Activated CD8-positive, alpha-beta memory T cell treated with anti-CD3 and anti-CD28 coated beads for 36 hours (primary cell): ENCODE measurements at regions not wholly inside any gene's neighbourhood (a gene's known extent, or its start where the extent isn't known, plus 50 kb on each side); places are given as distances from the start of the nearest gene placed in this dataset.
"Not testable (repeated sequence)": the region's sequence is repeated elsewhere in the genome, so short reads cannot be mapped to it uniquely, and the experiment has no call there.

ENCODE experiments used
- CTCF ChIA-PET: fragments of 350-600 bp; sonication (Branson Sonifier 250); formaldehyde crosslinking; loops from one replicate; lab custom pipeline; 2021; ENCODE audit warnings: antibody characterized with exemption; lab: Charles Lee
- POLR2A ChIA-PET: fragments of 350-600 bp; sonication (Branson Sonifier 250); formaldehyde crosslinking; loops from one replicate; lab custom pipeline; 2021; ENCODE audit warnings: antibody characterized with exemption; lab: Charles Lee

DNA sequence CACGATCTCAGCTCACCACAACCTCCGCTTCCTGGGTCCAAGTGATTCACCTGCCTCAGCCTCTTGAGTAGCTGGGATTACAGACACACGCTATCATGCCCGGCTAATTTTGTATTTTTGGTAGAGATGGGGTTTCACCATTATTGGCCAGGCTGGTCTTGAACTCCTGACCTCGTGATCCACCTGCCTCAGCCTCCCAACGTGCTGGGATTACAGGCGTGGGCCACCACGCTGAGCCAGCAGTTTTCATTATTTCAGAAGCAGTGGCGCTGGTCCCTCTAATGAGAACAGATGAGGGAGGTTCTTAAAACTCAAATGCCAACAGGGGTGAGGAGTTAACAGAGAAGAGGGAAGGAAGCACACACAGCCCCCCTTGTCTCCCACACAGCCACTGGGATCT is 98.7 kb downstream of the PTPRS start:
- CTCF ChIA-PET, POLR2A ChIA-PET: not testable (repeated sequence)

DNA sequence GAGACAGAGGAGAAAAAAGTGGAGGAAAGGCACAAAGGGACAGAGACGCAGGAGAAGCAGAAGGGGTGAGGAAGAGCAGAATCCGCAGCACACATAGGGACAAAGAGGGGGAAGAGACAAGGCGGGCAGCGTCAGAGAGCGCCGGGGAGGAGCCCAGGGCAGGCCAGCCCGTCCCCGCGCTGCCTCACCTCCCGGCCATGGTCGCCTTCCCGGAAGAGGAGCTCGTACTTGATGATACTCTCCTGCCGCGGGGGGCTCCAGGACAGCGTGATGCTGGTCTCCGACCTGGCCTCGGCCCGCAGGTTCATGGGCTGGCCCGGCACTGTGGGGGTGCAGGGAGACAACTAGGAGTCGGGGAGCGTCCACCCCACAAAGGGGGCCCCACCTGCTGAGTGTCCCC is 100.6 kb downstream of the PTPRS start:
- ChIA-PET POLR2A (no interaction called here), CTCF (no interaction called here)

DNA sequence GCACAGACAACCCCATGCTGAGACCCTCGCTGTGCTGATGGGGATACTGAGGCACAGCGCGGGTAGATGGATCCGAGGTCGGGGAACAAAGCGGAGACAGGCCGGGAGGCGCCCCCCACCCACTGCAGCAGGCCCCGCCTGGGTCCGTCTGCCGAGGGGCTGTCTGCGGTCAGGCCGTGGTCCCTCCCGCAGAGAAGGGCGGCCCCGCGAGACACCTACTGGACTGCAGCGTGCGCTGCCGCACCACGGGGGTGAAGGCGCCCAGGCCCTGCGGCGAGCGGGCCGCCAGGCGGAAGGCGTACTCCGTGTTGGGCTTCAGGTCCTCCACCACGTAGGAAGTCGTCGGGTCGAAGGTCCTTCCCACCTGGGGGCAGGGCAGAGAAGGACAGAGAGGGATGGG is 101.9 kb downstream of the PTPRS start:
- ChIA-PET CTCF (no interaction called here), POLR2A (no interaction called here)

DNA sequence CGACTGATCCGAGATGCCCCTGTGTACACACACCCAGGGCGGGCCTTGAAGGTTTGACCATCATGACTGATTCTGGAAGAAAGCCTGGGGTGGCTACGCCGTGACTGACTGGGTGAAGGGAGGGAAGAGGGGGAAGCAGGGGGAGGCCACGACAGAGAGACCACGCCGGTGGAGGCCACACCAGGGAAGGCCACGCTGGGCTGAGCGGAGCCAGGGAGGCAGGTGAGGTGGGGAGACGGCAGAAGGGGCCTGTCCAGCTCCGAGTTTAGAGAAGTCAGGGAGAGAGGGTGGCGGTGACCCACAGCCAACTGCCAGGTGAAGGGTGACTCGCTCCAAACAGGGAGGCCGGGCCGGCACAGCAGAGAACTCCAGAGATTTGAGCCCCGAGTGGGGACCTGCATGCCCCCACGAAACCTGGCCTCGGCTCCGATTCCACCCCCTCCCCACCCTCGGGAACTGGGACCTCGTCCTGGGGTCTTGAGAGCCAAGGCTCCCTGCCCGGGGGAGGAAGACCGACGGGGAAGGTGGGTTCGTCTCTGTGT is 102.6 kb downstream of the PTPRS start:
- ChIA-PET CTCF (no interaction called here), POLR2A (no interaction called here)

DNA sequence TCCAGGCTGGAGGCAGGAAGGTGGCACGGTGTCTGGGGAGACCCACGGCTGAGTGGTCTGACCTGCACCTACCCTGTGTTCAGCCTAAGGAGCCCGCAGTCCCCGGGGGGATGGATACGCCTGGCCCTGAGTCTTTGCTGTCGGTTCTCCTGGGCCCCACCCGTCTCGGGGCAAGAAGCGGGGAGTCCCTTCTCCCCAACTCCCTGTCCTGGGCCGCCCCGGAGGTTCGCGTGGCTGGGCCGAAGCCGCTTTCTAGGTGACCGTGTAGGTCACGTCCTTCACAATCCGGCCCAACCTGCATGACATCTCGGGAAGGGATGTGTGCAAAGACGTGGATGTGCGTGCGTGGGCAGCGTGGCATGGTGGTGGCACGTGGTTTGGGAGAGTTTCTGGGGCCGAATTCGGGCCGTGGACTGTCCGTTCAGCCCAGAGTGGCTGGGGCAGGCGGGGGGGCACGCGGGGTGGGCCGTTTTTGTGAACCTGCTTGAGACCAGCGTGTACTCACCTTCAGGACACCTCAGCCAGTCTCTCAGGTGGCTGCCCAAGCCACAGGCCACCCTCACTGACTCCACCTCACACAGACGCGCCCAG is 103.3 kb downstream of the PTPRS start:
- POLR2A ChIA-PET, result no interaction called here
- CTCF ChIA-PET, result interaction anchor here (0.6 kb wide), 1 partner anchor 705 kb away, joined by 3 read pairs; no protein-coding TSS in a partner anchor

DNA sequence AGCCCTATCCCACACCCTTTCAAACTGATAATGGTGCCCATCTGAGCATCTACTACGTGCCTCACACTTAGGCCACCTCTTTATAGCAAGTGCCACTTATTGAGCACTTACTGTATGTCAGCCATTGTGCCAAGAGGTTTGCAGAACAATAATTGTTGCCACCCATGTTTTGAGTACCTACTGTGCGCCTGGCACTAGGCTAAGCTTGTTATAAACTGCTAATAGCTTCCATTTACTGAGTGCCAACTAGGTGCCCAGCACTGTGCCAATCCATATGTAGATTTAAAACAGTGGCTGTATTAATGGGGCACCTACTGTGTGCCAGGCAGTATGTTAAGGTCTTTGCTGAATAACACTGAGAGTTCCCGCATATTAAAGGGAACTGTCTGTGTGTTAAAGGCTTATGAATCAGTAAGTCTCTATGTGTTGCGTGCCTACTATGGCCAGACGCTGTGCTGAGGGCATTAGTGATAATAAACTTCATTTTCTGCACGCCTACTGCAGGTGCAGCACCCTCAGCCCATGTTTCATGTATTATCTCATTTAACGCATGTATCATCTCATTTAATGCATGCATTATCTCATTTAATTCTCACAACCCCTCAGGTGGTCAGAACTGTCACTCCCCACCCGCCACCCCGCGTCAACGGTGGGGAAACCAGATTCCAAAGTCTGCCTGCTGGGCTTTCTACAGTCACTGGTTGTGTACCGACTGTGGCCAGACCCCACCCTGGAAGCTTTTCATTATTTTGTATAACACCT is 105.0 kb downstream of the PTPRS start:
- CTCF ChIA-PET, result no interaction called here
- POLR2A ChIA-PET, result no interaction called here

DNA sequence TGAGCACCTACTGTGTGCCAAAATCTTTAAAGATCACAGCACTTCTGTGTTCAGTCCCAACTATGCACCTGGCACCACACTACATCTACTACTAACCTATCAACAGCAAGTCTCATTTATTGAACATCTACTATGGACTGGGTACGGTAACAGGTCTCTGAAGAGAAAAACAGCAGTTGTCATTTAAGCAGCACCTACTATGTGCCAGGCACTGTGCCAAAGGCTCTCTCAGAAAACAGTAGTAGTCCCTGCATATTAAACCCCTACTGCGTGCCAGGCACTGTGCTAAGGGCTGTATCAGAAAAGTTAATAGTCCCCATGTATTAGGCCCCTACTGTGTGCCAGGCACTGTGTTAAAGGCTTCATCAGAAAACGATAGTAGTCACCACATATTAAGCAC is 106.2 kb downstream of the PTPRS start:
- ChIA-PET CTCF (no interaction called here), POLR2A (no interaction called here)

DNA sequence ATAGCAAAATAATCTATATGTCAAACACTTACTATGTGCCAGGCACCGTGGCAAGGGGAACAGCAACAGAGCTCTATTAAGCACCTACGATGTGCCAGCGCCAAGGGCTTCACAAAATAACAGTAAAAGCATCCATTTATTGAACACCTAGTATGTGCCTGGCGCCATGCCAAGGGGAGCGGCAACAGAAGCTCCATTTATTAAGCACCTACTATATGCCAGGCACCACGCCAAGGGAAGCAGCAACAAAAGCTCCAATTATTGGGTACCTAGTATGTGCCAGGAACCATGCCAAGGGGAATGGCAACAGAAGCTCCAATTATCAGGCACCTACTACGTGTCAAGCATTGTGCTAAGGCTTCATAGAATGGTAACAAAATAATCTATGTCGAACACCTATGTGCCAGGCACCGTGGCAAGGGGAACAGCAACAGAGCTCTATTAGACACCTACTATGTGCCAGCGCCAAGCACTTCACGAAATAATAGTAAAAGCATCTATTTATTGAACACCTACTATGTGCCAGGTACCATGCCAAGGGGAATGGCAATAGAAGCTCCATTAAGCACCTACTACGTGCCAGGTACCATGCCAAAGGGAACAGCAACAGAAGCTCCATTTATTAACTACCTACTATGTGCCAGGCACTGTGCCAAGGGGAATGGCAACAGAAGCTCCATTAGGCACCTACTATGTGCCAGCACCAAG is 107.7 kb downstream of the PTPRS start:
- ChIA-PET POLR2A (interaction anchor here (0.5 kb wide), 1 partner anchor 433 kb away, joined by 9 read pairs; no protein-coding TSS in a partner anchor), CTCF (interaction anchor here (1.5 kb wide), 1 partner anchor 35 kb away, joined by 3 read pairs; no protein-coding TSS in a partner anchor)

DNA sequence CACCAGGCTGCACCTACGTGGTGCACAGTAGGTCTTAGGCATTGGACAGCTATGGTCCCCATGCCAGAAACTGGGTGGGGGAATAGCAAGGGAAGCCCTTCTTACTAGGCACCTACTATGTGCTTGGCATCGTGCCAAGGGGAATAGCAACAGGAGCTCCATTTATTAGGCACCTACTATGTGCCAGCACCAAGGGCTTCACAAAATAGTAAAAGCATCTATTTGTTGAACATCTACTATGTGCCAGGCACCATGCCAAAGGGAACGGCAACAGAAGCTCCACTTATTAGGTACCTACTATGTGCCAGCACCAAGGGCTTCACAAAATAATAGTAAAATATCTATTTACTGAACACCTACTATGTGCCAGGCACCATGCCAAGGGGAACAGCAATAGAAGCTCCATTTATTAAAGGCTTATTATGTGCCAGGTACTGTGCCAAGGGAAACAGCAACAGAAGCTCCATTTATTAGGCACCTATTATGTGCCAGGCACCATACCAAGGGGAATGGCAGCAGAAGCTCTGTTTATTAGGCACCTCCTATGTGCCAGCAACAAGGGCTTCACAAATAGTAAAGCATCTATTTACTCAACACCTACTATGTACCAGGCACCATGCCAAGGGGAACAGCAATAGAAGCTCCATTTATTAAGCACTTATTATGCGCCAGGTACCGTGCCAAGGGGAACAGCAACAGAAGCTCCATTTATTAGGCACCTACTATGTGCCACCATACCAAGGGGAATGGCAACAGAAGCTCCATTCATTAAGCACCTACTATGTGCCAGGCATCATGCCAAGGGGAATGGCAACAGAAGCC is 108.5 kb downstream of the PTPRS start:
- CTCF ChIA-PET, result interaction anchor here (0.8 to 1.5 kb wide), 2 partner anchors 34 to 63 kb away, joined by 3 read pairs; no protein-coding TSS in a partner anchor

DNA sequence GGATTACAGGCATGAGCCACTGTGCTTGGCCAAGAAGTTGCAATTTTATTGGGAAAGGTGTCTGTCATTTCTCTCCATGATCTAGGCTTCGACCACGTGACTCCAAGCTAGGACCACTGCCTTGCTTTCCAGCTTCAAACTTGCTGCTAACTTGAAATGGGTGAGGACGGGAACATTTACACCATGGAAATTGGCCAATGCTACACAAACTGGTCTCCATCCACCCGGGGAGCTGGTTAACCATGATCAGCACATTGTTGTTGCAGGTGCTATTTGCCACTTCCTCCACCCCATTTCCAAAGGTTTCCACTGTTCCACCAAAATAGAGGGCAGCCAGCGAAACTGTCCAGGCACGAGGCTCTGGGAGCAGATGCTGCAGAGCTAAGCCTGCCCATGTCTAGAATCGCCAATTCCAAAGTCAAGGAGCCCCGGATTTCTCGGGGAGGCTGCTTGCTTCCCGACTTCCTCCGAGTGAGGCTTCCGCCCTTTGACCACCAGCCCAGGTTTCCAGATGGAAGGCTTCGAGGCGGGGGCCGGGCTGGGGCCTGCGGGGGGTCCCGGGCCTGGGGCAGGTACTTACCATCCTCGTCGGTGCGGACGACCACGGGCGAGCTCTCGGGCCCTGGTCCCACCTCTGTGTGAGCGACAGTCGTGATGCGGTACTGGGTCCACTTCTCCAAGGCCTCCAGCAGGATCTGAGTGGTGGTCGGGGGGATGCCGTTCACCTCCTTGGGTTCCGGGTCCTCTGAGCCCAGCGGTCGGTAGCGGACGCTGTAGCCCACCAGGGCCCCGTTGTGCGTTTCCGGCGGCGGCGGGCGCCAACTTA is 109.7 kb downstream of the PTPRS start:
- ChIA-PET POLR2A (no interaction called here), CTCF (interaction anchor here (0.8 kb wide), 1 partner anchor 62 kb away, joined by 3 read pairs; no protein-coding TSS in a partner anchor)

More for the DNA sequence above, 108.5 kb downstream of the PTPRS start:
- POLR2A ChIA-PET, result no interaction called here

DNA sequence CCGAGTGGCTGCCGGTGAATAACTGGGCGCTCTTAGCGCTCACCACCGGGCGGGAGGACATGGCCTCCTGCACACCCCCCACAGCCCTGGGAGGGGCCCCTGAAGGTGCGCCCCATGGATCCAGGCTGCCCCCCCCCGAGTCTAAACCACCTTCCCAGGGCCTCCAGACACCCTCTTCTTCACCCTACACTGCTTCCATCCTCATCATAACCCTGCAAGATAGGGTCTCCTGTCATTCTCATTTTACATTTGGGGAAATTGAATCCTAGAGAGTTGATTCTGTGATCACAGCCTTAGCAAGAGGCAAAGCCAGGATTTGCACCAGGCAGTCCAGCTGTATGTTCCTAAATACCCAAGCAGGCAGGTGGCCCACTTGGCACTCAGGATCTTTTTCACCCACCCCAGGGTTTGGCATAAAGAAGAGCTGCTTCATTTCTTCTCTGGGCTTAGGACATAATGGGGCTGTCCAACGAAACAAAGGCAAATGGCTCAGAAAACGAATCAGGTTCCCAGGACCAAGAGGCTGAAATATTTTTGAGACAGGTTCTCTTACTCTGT is 110.8 kb downstream of the PTPRS start:
- CTCF ChIA-PET, result no interaction called here
- POLR2A ChIA-PET, result no interaction called here

DNA sequence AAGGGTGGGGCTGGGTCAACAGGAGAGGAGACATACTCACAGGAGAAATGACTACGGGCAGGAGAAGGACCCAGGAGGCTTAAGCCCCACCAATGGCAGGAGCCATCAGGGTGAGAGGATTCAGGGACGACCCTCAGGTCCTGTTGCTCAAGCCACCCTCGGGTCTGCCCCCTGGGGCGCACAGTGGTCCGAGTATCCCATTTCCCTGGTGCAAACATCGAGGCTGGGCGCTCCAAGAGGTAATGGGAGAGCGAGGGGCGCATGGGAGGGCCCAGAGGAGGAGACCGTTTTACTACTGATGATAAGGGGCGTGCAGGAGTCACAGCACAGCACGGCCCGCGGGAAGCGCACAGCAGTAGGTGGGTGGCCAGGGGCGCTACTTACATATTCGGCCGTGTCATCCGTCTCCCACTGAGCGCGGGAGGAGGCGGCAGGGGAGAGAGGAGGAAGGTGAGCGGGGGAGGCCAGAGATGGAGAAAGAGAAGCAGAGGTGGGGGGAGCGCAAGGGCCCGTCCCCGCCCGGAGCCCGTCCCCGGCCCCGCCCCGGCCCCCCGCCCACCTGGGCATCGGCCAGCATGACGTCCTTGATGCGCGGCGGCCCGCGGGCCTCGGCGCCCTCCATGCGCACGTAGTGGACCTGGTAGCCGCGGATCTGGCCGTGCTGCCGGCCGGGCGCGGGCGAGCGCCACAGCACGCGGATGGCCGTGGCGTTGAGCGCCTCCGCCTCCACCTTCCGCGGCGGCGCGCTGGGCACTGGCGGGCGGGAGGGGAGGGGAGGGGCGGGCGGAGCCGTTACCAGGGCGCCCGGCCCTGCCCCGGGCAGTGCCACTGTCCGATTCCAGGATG is 111.5 kb downstream of the PTPRS start:
- CTCF ChIA-PET, result no interaction called here
- POLR2A ChIA-PET, result no interaction called here

DNA sequence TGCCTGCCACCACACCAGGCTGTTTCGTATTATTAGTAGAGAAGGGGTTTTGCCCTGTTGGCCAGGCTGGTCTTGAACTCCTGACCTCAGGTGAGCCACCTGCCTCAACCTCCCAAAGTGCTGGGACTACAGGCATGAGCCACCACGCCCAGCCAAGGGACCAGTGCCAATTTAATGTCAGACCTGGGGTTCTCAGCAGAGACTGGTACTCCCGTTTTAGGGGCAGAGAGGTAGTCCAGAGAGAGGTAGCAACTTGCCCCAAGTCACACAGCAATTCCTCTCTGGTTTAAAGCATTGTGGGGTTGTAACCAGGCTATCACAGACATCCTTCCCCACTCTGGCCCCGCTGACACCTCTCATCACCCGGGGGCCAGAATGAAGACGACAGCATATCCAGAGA is 112.1 kb downstream of the PTPRS start:
- CTCF ChIA-PET, result no interaction called here
- POLR2A ChIA-PET, result no interaction called here

DNA sequence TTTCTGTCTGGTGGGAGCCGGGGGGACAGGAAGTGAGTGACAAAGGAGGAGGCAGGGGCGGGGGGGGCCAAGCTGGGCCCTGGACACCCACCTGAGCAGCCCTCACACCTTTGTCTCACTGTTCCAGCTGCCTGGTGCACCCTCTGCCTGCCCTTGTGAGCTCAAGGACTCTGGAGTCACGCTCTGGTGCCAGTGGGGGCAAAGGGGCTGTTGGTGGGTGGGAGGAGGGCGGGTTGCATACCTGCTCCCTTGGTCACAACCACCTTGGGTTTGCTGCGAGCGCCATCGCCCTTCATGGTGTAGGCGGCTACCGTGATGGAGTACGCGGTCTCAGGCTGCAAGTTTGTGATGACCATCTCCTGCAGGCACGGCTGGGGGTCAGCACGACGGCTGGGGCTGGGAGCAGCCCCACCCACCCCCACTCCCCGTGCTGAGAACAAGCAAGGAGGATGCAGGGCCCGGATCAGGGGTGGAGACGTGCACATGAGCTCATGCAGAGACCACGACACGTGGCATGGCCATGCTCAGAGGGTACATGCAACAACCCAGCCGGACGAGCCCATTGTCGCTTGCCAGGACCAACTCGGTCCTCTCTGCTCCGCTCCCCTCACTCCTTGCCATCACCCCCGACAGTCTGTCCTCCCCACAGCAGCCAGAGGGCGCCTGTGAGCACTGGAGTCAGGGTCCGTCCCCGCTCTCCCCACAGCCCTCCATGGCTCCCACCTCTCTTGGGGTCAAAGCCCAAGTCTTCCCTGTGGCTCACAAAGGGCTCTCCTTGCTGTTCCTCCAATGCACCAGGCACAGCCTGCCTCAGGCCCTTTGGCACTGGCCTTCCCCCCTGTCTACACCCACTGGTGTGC is 114.9 kb downstream of the PTPRS start:
- ChIA-PET POLR2A (no interaction called here), CTCF (interaction anchor here (0.6 kb wide), 1 partner anchor 401 kb away, joined by 4 read pairs; no protein-coding TSS in a partner anchor)

DNA sequence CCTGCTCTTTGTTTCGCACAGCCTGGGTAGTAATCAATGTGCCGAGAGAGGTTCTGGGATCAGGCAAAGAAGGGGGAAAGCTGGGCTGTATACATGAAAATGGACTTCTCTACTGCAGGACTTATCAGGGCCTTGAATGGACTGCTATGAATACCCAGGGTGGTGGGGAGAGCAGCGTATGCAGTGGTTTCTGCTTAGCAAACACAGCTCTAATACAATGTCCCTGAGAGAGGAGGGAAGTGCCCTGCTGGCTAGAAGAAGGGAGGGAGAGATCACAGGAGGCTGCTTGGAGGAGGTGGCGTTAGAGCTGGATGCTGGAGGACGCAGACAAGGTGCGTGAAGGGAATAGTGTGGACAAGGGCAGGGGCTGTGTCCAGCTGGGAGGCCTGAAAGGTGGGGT is 116.1 kb downstream of the PTPRS start:
- CTCF ChIA-PET, result no interaction called here
- POLR2A ChIA-PET, result no interaction called here

DNA sequence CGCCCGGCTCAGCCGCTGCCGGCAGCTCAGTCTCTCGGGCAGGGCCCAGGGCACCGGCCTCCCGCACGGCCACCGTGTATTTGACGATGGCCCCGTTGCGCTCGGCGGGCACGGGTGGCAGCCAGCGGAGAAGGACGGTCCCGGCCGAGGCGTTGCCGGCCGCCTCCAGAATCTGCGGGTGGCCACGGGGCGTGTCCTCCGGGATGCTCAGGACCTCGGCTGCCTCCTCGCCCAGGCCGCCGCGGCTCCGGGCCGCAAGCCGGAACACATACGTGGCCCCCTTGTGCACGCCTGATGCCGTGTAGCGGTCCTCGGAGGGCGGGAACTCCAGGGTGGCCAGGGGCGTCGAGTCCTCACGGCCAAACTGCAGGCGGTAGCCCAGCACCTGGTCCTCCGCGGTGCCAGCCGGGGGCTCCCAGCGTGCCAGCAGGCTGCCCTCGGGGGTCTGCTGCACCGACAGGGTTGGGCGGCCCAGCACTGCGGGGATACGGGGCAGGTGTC is 117.7 kb downstream of the PTPRS start:
- ChIA-PET POLR2A (no interaction called here), CTCF (no interaction called here)
